PC-9 (cell line): ENCODE measurements at regions not wholly inside any gene's neighbourhood (a gene's known extent, or its start where the extent isn't known, plus 50 kb on each side); places are given as distances from the start of the nearest gene placed in this dataset.

Experiments used
- BruUV-seq: library from RNA; stranded (reverse); fragments of 400-500 nt; replicated peaks from 2 replicates; lab custom pipeline; 2021; lab: Mats Ljungman, UMichigan
- CTCF ChIA-PET: fragments of 300-600 bp; sonication (Branson Sonifier 250); formaldehyde crosslinking; loops from one replicate; lab custom pipeline; 2022; ENCODE audit warnings: antibody characterized with exemption; lab: Charles Lee
- POLR2A ChIA-PET: fragments of 300-600 bp; sonication (Branson Sonifier 250); formaldehyde crosslinking; loops from one replicate; lab custom pipeline; 2022; ENCODE audit warnings: antibody characterized with exemption; ENCODE audit not compliant: unreplicated experiment; lab: Charles Lee
- DNase-seq, 2 experiments: peaks; one replicate each; pipeline versions ENCODE4 v3.0.0 to v3.0.0-alpha.2; 2015 to 2022; ENCODE audit warnings: mixed read lengths in 1 of 2
- H2AFZ ChIP-seq: fragments of 200-600 bp; sonication (generic); 2 replicates; pipeline ENCODE4 v1.8.1; 2017; ENCODE audit warnings: antibody characterized with exemption
- H3F3A ChIP-seq: fragments of 200-600 bp; sonication (generic); 2 replicates; pipeline ENCODE4 v1.8.1; 2017; ENCODE audit warnings: antibody characterized with exemption, mild to moderate bottlenecking, low read depth; ENCODE audit not compliant: insufficient read depth
- H3K27ac ChIP-seq: fragments of 200-600 bp; sonication (generic); 2 replicates; pipeline ENCODE4 v1.6.1; 2016; ENCODE audit warnings: mixed run types
- H3K27me3 ChIP-seq: fragments of 200-600 bp; sonication (generic); 2 replicates; pipeline ENCODE4 v1.6.1; 2016; ENCODE audit warnings: low read depth, mixed run types; ENCODE audit not compliant: insufficient read depth
- H3K36me3 ChIP-seq: fragments of 200-600 bp; sonication (generic); 2 replicates; pipeline ENCODE4 v1.6.1; 2016; ENCODE audit warnings: low read depth, mixed run types
- H3K4me1 ChIP-seq: fragments of 200-600 bp; sonication (generic); replicated peaks from 2 replicates; pipeline ENCODE4 v1.6.1; 2016; ENCODE audit warnings: mixed run types; ENCODE audit not compliant: insufficient read depth
- H3K4me2 ChIP-seq: fragments of 200-600 bp; sonication (generic); 2 replicates; pipeline ENCODE4 v1.6.1; 2017; ENCODE audit warnings: mixed run types
- H3K4me3 ChIP-seq: fragments of 200-600 bp; sonication (generic); 2 replicates; pipeline ENCODE4 v1.6.1; 2016; ENCODE audit warnings: mixed run types
- H3K79me2 ChIP-seq: fragments of 200-600 bp; sonication (generic); 2 replicates; pipeline ENCODE4 v1.6.1; 2017; ENCODE audit warnings: low read depth, mixed run types
- H3K9me2 ChIP-seq: fragments of 200-600 bp; sonication (generic); 2 replicates; pipeline ENCODE4 v1.8.1; 2017; ENCODE audit warnings: mild to moderate bottlenecking; ENCODE audit not compliant: insufficient read depth
- H3K9me3 ChIP-seq: fragments of 200-600 bp; sonication (generic); 2 replicates; pipeline ENCODE4 v1.8.1; 2016; ENCODE audit warnings: low read depth; ENCODE audit not compliant: insufficient read depth
- H4K20me1 ChIP-seq: fragments of 200-600 bp; sonication (generic); 2 replicates; pipeline ENCODE4 v1.8.1; 2017; ENCODE audit not compliant: insufficient read depth
- CTCF ChIP-seq: fragments of 200-600 bp; sonication (generic); conservative IDR thresholded peaks from 2 replicates; pipeline ENCODE4 v1.6.1; 2017; ENCODE audit warnings: mixed run types, antibody characterized with exemption, mild to moderate bottlenecking, moderate library complexity
- EZH2 ChIP-seq: fragments of 200-600 bp; sonication (generic); IDR thresholded peaks from 2 replicates; pipeline ENCODE4 v1.8.0; 2017; ENCODE audit warnings: antibody characterized with exemption, low read depth
- intact Hi-C: fragments of 100-400 bp; cut with micrococcal nuclease; formaldehyde crosslinking; loops from one replicate; pipeline ENCODE4 v1.10.0; 2022; ENCODE audit not compliant: unreplicated experiment

GRCh38 chr18:73059280-73059679 lies 191.5 kb upstream of the NETO1 start:
- H3K4me1 ChIP-seq = no peaks in the 10 kb centered on the region
- ChIA-PET CTCF (no interaction called here), POLR2A (no interaction called here)
- intact Hi-C loops = no loop called here
- H3K9me2 ChIP-seq = 0 out of 2 replicates have a peak, but pooled peaks cover 3% of the 10 kb centered on the region
- H3K27me3 ChIP-seq = no peaks in the 10 kb centered on the region
- H3K27ac ChIP-seq = no peak overlapping the region
- no peak overlapping the region for H3K4me2 ChIP-seq
- H3K4me3 ChIP-seq = no peak overlapping the region
- no TSS peak for BruUV-seq
- H3K79me2 ChIP-seq = no peaks in the 10 kb centered on the region
- H4K20me1 ChIP-seq = no peaks in the 10 kb centered on the region
- H2AFZ ChIP-seq = no peak overlapping the region
- no peaks in the 10 kb centered on the region for H3K36me3 ChIP-seq
- DNase-seq = no peak
- H3K9me3 ChIP-seq = no peaks in the 10 kb centered on the region
- no peaks in the 10 kb centered on the region for H3F3A ChIP-seq
- TF ChIP-seq CTCF (no peak), EZH2 (no peak)

DNA sequence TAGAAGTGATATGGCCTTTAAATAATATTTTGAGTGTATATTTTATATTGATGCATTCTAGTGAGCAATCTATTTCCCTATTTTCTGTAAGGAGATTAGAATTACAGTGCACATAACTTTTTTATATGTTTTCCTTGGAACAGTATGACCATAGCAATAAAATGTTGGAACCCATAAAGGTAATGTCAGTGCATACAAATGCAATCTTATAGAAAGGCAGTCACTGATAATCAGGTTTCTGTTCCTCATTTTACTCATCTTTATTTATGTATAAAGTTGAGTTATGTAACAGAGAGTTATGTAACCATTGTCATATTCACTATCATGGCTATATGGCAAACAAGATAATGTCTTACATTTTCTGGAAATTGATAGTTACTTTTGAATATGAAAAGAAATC lies 179.9 kb upstream of the NETO1 start:
- BruUV-seq = no TSS peak
- CTCF ChIA-PET = no interaction called here
- POLR2A ChIA-PET = no interaction called here
- H2AFZ ChIP-seq = no peak overlapping the region
- H3K79me2 ChIP-seq = no peaks in the 10 kb centered on the region
- H3K27ac ChIP-seq = no peak overlapping the region
- no peaks in the 10 kb centered on the region for H3F3A ChIP-seq
- H3K4me2 ChIP-seq = no peak overlapping the region
- H3K36me3 ChIP-seq = no peaks in the 10 kb centered on the region
- intact Hi-C loops = no loop called here
- no peaks in the 10 kb centered on the region for H3K4me1 ChIP-seq
- TF ChIP-seq CTCF (no peak), EZH2 (no peak)
- no peak overlapping the region for H3K4me3 ChIP-seq
- no peaks in the 10 kb centered on the region for H3K9me3 ChIP-seq
- DNase-seq = no peak
- H4K20me1 ChIP-seq = no peaks in the 10 kb centered on the region
- H3K27me3 ChIP-seq = no peaks in the 10 kb centered on the region
- peaks cover 10% of the 10 kb centered on the region for H3K9me2 ChIP-seq

DNA sequence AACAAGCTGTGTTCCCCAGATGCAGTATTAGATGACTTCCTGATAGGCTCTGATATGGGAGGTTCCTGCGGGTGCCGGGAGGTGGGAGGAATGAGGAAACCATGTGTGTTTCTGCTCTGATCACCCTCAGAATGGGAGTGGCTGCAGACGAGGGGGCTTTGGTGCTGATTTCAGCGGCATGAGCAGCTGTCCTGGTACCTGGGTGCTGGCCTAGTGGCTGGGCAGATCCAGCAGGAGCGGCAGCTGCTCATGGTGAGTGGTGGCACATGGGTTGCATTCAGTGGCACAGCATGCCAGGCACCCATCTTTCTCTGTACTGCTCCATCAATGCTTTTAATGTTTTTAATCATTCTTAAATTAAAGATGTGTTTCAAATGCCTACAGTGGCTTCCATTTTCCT lies 177.2 kb upstream of the NETO1 start:
- Histone ChIP-seq H3K79me2 (no peaks in the 10 kb centered on the region), H3F3A (no peaks in the 10 kb centered on the region), H3K36me3 (no peaks in the 10 kb centered on the region), H3K27ac (no peak overlapping the region), H3K4me3 (no peak overlapping the region), H2AFZ (peak overlapping the region; percentile 50; the same call in 1 of the 2 replicates), H3K4me2 (no peak overlapping the region), H3K9me3 (no peaks in the 10 kb centered on the region), H3K9me2 (peaks cover 10% of the 10 kb centered on the region), H4K20me1 (no peaks in the 10 kb centered on the region), H3K27me3 (no peaks in the 10 kb centered on the region), H3K4me1 (no peaks in the 10 kb centered on the region)
- CTCF ChIA-PET = no interaction called here
- POLR2A ChIA-PET = no interaction called here
- BruUV-seq = no TSS peak
- TF ChIP-seq EZH2 (no peak), CTCF (no peak)
- intact Hi-C loops = no loop called here
- no peak for DNase-seq
